Spinal cord (tissue), 9 donors: ENCODE measurements at regions not wholly inside any gene's neighbourhood (a gene's known extent, or its start where the extent isn't known, plus 50 kb on each side); places are given as distances from the start of the nearest gene placed in this dataset.
"Not testable (repeated sequence)": the region's sequence is repeated elsewhere in the genome, so short reads cannot be mapped to it uniquely, and the experiment has no call there.

Source experiments
- DNase-seq, 6 donors: peaks; one replicate each; pipeline versions ENCODE4 v3.0.0 to v3.0.0-alpha.2; 2013 to 2015; ENCODE audit warnings: low spot score in 6 of 6, low read depth in 4 of 6
- H3K27ac ChIP-seq: one replicate; pipeline ENCODE4 v1.5.1; 2013; ENCODE audit warnings: low read depth, low read length, control low read depth
- H3K27me3 ChIP-seq: one replicate; pipeline ENCODE4 v1.6.1; 2013; ENCODE audit warnings: low read length; ENCODE audit not compliant: control insufficient read depth, insufficient read depth
- H3K36me3 ChIP-seq: one replicate; pipeline ENCODE4 v1.6.1; 2013; ENCODE audit warnings: low read length; ENCODE audit not compliant: control insufficient read depth, insufficient read depth
- H3K4me1 ChIP-seq: one replicate; pipeline ENCODE4 v1.6.1; 2013; ENCODE audit warnings: low read length; ENCODE audit not compliant: control insufficient read depth, insufficient read depth
- H3K4me3 ChIP-seq: one replicate; pipeline ENCODE4 v1.5.1; 2013; ENCODE audit warnings: low read depth, low read length, control low read depth
- H3K9me3 ChIP-seq: one replicate; pipeline ENCODE4 v1.6.1; 2013; ENCODE audit warnings: low read length; ENCODE audit not compliant: control insufficient read depth, insufficient read depth
- WGBS: methylation state at CpG from one replicate; pipeline ENCODE4 v1.1.5; 2013; ENCODE audit warnings: missing lambda C conversion rate; ENCODE audit not compliant: insufficient coverage; 5-methylcytosine and 5-hydroxymethylcytosine counted together
- donor health status: healthy.

GRCh38 chr12:18837025-18837424 is 99.1 kb downstream of the CAPZA3 start:
- no peaks in the 10 kb centered on the region for H3K9me3 ChIP-seq
- WGBS: 47% methylated on average over 2 of the region's 4 CpGs
- no peaks in the 10 kb centered on the region for H3K4me1 ChIP-seq
- H3K36me3 ChIP-seq: no peaks in the 10 kb centered on the region
- peak in 2 of 6 donors; percentile 54 to 57 for DNase-seq
- no peak overlapping the region for H3K4me3 ChIP-seq
- H3K27me3 ChIP-seq: no peaks in the 10 kb centered on the region
- no peak overlapping the region for H3K27ac ChIP-seq

- H3K4me1 ChIP-seq: no peaks in the 10 kb centered on the region
- no peak for DNase-seq
- H3K9me3 ChIP-seq: no peaks in the 10 kb centered on the region
- H3K27ac ChIP-seq: no peak overlapping the region
- H3K36me3 ChIP-seq: no peaks in the 10 kb centered on the region
- WGBS: no CpG with 5 or more reads among the region's 2 CpGs
- no peak overlapping the region for H3K4me3 ChIP-seq
- H3K27me3 ChIP-seq: no peaks in the 10 kb centered on the region
Observed at GRCh38 chr12:18837505-18837904, 99.6 kb downstream of the CAPZA3 start.

GRCh38 chr12:18840997-18841396 is 103.1 kb downstream of the CAPZA3 start:
- not testable (repeated sequence) for H3K27me3 ChIP-seq, H3K9me3 ChIP-seq, H3K4me3 ChIP-seq, H3K4me1 ChIP-seq, H3K27ac ChIP-seq, H3K36me3 ChIP-seq, DNase-seq
- 100% methylated on average over 3 of the region's 4 CpGs for WGBS

- Histone ChIP-seq H3K4me1 (no peaks in the 10 kb centered on the region), H3K27ac (no peak overlapping the region), H3K9me3 (no peaks in the 10 kb centered on the region), H3K4me3 (no peak overlapping the region), H3K36me3 (no peaks in the 10 kb centered on the region), H3K27me3 (no peaks in the 10 kb centered on the region)
- WGBS: no CpG with 5 or more reads among the region's 4 CpGs
- DNase-seq: no peak
Observed at GRCh38 chr12:18849080-18849479, 111.2 kb downstream of the CAPZA3 start.

GRCh38 chr12:18849761-18850160 is 111.8 kb downstream of the CAPZA3 start:
- no peak overlapping the region for H3K4me3 ChIP-seq
- no peak for DNase-seq
- no peak overlapping the region for H3K27ac ChIP-seq
- no peaks in the 10 kb centered on the region for H3K4me1 ChIP-seq
- H3K9me3 ChIP-seq: no peaks in the 10 kb centered on the region
- no peaks in the 10 kb centered on the region for H3K27me3 ChIP-seq
- WGBS: no CpG with 5 or more reads among the region's 1 CpG
- no peaks in the 10 kb centered on the region for H3K36me3 ChIP-seq

- no peaks in the 10 kb centered on the region for H3K27me3 ChIP-seq
- H3K4me3 ChIP-seq: no peak overlapping the region
- no CpG with 5 or more reads among the region's 1 CpG for WGBS
- no peaks in the 10 kb centered on the region for H3K36me3 ChIP-seq
- H3K9me3 ChIP-seq: no peaks in the 10 kb centered on the region
- no peak overlapping the region for H3K27ac ChIP-seq
- no peaks in the 10 kb centered on the region for H3K4me1 ChIP-seq
- no peak for DNase-seq
Observed at GRCh38 chr12:18850752-18851151, 112.8 kb downstream of the CAPZA3 start.

- H3K36me3 ChIP-seq: no peaks in the 10 kb centered on the region
- H3K4me3 ChIP-seq: no peak overlapping the region
- DNase-seq: no peak
- no peaks in the 10 kb centered on the region for H3K9me3 ChIP-seq
- H3K27me3 ChIP-seq: no peaks in the 10 kb centered on the region
- no peak overlapping the region for H3K27ac ChIP-seq
- WGBS: no CpG with 5 or more reads among the region's 3 CpGs
- no peaks in the 10 kb centered on the region for H3K4me1 ChIP-seq
Observed at GRCh38 chr12:18851271-18851670, 113.4 kb downstream of the CAPZA3 start.

- H3K27ac ChIP-seq: no peak overlapping the region
- WGBS: 98% methylated on average over 3 of the region's 6 CpGs
- no peak overlapping the region for H3K4me3 ChIP-seq
- no peaks in the 10 kb centered on the region for H3K4me1 ChIP-seq
- no peaks in the 10 kb centered on the region for H3K27me3 ChIP-seq
- no peak for DNase-seq
- H3K9me3 ChIP-seq: no peaks in the 10 kb centered on the region
- no peaks in the 10 kb centered on the region for H3K36me3 ChIP-seq
Observed at GRCh38 chr12:18853570-18854366, 115.8 kb downstream of the CAPZA3 start.

GRCh38 chr12:18857656-18858055 is 119.7 kb downstream of the CAPZA3 start:
- DNase-seq: no peak
- no peaks in the 10 kb centered on the region for H3K27me3 ChIP-seq

GRCh38 chr12:18859400-18859799 is 121.5 kb downstream of the CAPZA3 start:
- Histone ChIP-seq H3K4me3 (no peak overlapping the region), H3K9me3 (no peaks in the 10 kb centered on the region), H3K27me3 (no peaks in the 10 kb centered on the region), H3K36me3 (no peaks in the 10 kb centered on the region), H3K27ac (no peak overlapping the region), H3K4me1 (no peaks in the 10 kb centered on the region)
- WGBS: 56% methylated on average over 1 of the region's 1 CpG
- DNase-seq: peak in 1 of 6 donors; percentile 30

More at GRCh38 chr12:18857656-18858055, 119.7 kb downstream of the CAPZA3 start:
- Histone ChIP-seq H3K27ac (no peak overlapping the region), H3K4me1 (no peaks in the 10 kb centered on the region), H3K4me3 (no peak overlapping the region), H3K36me3 (no peaks in the 10 kb centered on the region), H3K9me3 (no peaks in the 10 kb centered on the region)
